ENCODE measurements at regions not wholly inside any gene's neighbourhood (a gene's known extent, or its start where the extent isn't known, plus 50 kb on each side); places are given as distances from the start of the nearest gene placed in this dataset.

GRCh38 chr5:120873083-120873482, 409.0 kb downstream of the PRR16 start:
- no peak for TF ChIP-seq CTCF (IDR thresholded peaks at IDR 0.05)
- no peak for TF ChIP-seq POLR2A (IDR thresholded peaks at IDR 0.05)
